GM21576 (cell line): ENCODE measurements at regions not wholly inside any gene's neighbourhood (a gene's known extent, or its start where the extent isn't known, plus 50 kb on each side); places are given as distances from the start of the nearest gene placed in this dataset.
"Not testable (repeated sequence)": the region's sequence is repeated elsewhere in the genome, so short reads cannot be mapped to it uniquely, and the experiment has no call there.

ENCODE experiments used
- ATAC-seq: cut with Tn5 transposase; IDR thresholded peaks from one replicate; pipeline ENCODE4 v1.9.1; 2021; ENCODE audit warnings: mild to moderate bottlenecking, moderate library complexity; ENCODE audit not compliant: unreplicated experiment

DNA sequence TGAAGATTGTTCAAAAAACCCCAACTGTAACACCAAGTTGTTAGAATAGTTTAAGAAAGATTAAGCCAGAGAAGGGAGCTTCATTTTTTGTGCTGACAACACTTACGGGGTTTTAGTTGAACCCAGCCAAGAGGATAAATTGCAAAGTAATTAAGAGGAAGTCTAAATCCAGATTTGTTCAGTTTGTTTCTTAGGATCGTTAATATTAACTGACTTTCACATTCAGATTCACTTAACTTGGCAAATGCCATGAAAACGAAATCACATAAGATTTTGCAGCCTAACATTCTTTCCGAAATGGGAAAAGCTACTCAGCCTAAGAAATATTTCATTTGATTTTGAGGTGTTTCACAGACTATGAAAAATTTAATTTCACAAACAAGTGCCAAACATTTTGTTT lies 511.3 kb downstream of the TRIML1 start:
- no peak for ATAC-seq

- ATAC-seq, result no peak
These were observed 518.1 kb downstream of the TRIML1 start for GRCh38 chr4:188657365-188657764.

- ATAC-seq, result no peak
These were observed 519.8 kb downstream of the TRIML1 start for GRCh38 chr4:188658958-188659522.

GRCh38 chr4:188660796-188661195 lies 521.6 kb downstream of the TRIML1 start:
- no peak for ATAC-seq

- ATAC-seq, result no peak
These were observed 522.3 kb downstream of the TRIML1 start for GRCh38 chr4:188661502-188661901.

GRCh38 chr4:188663369-188663768 lies 524.1 kb downstream of the TRIML1 start:
- ATAC-seq, result no peak

DNA sequence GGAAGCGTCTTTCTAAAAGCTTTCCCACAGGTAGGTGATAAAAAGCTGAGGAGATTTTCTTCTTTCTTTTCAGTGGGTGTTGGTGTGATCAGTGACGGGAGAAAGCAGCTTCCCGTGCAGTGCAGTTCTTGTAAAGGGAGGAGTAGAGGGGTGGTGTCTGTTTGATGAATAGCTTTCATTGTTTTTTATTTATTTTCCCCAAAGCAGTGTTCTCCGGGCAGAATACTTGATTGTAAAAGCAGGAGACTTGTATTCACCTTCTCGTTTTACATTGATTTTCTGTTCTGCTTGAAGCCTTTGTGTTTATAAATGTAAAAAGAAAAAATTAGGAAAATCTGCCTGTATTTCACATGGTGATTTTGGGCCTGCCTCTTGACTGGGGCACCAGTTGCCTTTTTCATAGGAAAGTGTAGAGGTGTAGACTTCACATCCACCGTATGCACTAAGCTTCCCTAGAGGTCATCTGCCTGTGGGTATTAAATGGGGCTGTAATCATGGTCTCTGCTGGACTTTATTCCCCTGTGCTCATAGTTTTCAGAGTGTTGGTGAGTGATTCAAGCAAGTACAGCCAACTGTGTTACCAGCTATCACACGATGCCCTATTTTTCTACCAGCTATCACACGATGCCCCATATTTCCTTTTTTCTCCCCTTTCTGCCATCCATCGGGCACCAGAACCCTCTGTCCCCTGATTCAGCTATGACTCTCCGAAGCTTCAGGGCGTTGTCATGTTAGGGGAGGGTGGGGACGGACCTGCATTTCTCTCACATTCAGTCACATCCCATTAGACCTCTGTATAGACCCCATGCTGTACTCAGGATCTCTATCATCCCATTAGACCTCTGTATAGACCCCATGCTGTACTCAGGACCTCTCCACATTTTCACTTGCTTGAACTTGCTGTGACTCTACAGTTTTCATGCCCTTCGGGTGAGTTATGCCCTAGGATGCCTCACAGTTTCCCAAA lies 526.5 kb downstream of the TRIML1 start:
- no peak for ATAC-seq

GRCh38 chr4:188678691-188679090 lies 539.5 kb downstream of the TRIML1 start:
- ATAC-seq, result not testable (repeated sequence)

DNA sequence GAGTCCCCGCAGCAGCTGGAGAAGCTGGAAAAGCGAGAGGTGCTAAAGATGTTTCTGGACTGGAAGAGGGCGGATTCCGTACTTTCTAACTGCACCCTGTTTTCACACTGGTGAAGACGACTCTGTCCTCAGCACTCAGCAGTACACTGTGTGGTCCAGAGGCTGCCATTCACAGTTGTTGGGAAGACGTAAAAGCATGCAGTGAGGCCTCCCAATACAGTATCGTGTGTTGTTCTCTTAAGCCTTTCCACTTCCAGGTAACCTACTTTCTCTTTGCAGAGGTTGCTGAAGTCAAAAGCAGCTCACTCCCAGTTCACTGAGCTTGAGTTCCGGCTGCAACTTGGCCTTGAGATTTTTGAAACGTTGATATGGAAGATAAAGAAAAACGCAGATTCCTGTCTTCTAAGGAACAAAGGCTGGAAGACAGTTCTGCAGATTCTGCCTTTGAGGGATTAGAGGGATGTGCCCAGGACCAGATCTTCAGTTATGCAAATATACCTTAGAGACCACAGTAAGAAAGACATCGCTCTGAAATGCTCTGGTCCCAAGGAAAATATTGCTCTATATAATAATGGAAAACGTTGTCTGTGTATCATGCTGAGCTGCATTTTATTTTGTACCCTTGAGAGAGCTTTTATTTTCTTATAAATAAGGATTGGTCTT lies 540.9 kb downstream of the TRIML1 start:
- ATAC-seq, result no peak

DNA sequence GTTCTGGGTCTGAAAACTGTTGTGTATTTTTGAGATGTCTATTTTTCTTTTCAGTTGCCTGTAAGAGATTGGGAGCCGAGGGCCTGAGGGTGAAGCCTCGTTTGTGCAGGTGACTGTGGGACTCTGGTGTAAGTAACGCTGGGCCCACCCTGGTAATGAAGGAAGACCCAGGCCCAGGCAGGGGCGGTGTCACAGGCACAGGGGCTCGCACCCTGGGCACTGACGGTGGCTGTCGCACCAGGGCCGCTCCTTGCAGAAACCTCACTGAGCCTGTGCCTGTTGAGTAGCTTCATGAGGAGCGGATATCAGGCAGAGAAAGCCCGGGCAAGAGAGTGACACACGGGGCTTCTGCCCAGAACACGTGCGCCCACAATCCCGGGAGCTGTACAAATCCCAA lies 541.4 kb downstream of the TRIML1 start:
- ATAC-seq, result no peak

DNA sequence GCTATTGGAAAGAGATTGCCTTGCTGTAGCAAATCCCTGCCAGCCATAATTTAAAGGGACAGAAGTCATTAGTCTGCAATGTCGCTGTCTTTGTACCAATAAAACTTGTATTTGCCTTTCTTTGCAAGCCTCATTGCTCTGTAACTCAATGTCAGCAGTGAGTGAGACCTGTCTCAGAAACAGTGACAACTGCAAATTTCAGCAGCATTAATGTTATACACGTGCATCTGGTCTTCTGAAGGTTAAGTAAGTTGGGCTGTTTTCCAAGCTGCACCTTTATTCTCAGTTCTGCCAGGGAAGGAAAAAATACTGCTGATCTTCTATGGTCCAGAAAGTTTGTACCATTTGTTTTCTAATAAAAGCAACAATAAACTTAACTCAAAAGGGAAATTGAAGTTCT lies 543.1 kb downstream of the TRIML1 start:
- ATAC-seq, result no peak

- no peak for ATAC-seq
These were observed 544.3 kb downstream of the TRIML1 start for GRCh38 chr4:188683571-188683970.

- ATAC-seq, result no peak
These were observed 549.7 kb downstream of the TRIML1 start for GRCh38 chr4:188688956-188689355.

GRCh38 chr4:188691811-188692210 lies 552.6 kb downstream of the TRIML1 start:
- ATAC-seq, result no peak

DNA sequence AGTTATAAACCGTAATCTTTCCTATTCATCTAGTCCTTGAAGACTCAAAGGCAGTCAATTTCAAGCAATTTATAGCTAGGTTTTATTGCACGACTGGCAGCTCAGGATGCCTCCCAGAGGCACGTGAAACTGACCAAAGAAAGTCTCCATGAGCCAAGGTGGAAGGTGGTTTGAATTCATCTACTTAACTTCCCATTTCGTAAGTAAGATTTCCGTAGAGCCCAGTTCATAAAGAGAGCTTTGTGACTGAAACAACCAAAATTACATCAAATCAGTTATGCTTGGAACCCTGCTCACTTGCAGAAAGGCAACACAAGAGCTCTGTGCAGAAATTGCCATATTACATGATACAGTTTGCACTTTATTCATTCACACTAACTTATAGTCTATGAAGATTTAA lies 556.0 kb downstream of the TRIML1 start:
- no peak for ATAC-seq

DNA sequence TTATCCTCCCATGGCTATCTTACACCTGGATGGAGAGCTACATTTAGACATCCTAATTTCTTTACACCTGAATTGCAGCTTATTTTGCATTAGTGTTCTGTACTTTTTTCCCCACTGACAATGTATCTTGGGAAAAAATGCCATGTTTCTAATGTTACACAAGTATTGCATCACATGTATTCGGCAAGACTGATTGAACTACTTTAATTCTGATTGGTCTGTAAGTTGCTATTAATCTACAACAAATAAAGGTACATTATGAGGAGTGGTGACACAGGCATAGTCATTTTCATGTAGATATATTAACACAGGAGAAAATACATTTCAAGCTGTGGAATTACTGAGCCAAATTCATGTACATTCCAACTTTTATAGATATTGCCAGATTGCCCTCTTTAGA lies 558.0 kb downstream of the TRIML1 start:
- ATAC-seq, result no peak

DNA sequence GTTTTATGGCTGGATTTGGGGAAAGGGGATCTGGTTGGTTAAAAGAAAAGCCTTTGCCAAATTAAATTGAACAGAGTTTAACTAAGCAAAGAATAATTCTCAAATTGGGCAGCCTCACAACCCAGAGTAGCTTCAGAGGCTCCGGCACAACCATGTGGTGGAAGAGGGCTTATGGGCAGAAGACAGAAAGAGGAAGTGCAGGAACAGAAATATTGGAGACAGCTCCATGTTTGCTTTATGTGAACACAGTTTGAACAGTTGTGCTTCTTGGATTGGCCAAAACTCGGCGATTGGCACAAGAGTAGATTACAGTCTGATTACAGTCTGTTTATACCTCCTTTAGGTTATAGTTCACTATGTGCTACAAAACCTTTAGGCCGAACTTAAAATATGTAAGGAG lies 562.7 kb downstream of the TRIML1 start:
- no peak for ATAC-seq

GRCh38 chr4:188704288-188704687 lies 565.0 kb downstream of the TRIML1 start:
- no peak for ATAC-seq

DNA sequence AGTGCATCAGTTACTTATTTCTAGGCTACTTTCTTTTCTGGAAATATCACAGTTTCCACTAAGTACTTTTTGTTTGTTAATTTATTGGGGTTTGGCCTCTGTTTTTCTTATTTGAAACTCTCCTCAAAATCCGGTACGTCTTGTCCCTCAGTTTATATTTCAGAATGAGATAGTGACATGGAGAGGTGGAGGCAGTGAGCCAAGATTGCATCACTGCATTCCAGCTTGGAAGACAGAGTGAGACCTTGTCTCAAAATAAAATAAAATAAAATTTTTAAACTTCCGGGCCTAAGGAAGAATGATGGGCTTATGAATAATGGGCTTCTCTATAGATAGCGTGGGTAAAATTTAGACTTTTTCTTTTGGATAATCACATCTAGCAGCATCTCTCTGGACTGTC lies 567.8 kb downstream of the TRIML1 start:
- no peak for ATAC-seq

DNA sequence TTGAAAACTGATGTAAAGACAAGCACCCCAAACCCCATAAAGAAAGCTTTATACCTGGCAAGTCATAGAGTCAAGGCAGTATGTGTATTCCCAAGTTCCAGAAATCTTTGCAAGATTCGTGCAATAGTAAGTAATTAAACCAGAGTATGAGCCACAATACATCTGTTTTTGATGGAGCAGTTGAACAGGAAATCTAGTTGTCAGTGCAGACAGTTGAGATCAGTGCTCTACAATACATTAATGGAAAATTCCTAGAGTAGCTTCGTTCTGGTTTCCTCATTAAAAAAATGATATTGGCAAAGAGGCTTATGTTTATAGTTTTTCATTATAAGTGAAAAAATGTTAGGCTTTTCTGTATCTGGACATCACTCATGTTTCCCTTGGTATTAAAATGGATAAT lies 575.3 kb downstream of the TRIML1 start:
- no peak for ATAC-seq

DNA sequence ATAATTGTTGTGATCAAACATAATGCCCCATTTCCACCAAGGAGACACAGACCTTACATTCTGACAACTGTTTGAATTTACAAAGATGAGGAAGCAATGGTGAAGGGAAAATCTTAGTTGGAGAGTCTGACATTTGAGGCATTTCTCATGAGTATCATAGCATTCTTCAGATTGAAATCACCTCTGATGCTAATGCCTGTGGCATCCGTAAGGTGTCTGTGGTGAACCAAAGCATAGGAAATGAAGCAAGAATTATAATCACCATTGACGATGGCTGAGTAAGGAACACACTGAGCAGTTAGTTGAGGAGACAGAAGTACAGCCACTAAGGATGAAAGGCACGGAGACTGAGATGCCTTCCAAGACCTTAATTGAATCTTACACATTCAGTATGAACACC lies 575.7 kb downstream of the TRIML1 start:
- no peak for ATAC-seq

GRCh38 chr4:188717661-188718060 lies 578.4 kb downstream of the TRIML1 start:
- ATAC-seq, result no peak
